B cell (primary cell): ENCODE measurements at regions not wholly inside any gene's neighbourhood (a gene's known extent, or its start where the extent isn't known, plus 50 kb on each side); places are given as distances from the start of the nearest gene placed in this dataset.

Experiments
- ATAC-seq: fragments of 200-7000 bp; cut with Tn5 transposase; one replicate; pipeline ENCODE4 v1.10.0; 2021; ENCODE audit warnings: low read depth, mild to moderate bottlenecking, moderate number of reproducible peaks, moderate library complexity
- CTCF ChIA-PET: fragments of 350-600 bp; sonication (Branson Sonifier 250); formaldehyde crosslinking; loops from one replicate; lab custom pipeline; 2021; ENCODE audit warnings: antibody characterized with exemption, inconsistent platforms; lab: Charles Lee
- POLR2A ChIA-PET: fragments of 350-600 bp; sonication (Branson Sonifier 250); formaldehyde crosslinking; loops from one replicate; lab custom pipeline; 2021; ENCODE audit warnings: antibody characterized with exemption; lab: Charles Lee
- DNase-seq: peaks from one replicate; pipeline ENCODE4 v3.0.0; 2013
- H2AFZ ChIP-seq: 2 replicates; pipeline ENCODE4 v1.6.1; 2012; ENCODE audit warnings: mild to moderate bottlenecking, low read depth, low read length; ENCODE audit not compliant: insufficient read depth, poor library complexity, severe bottlenecking
- H3K27ac ChIP-seq, 2 donors: 1 replicate in 1 of 2; 2 replicates in 1 of 2; pipeline ENCODE4 v1.5.1; 2012 to 2013; ENCODE audit warnings: low read length in 2 of 2, mild to moderate bottlenecking in 2 of 2, moderate library complexity in 1 of 2
- H3K27me3 ChIP-seq, 4 experiments: fragments of 200-600 bp in 1 of 4; sonication (generic) in 1 of 4; replicated peaks in 1 of 4; 1 replicate in 2 of 4; 2 replicates in 2 of 4; pipeline versions ENCODE4 v1.6.1 to v1.7.0; 2013 to 2016; ENCODE audit warnings: low read length in 3 of 4, mild to moderate bottlenecking in 2 of 4, mixed read lengths in 1 of 4, moderate library complexity in 1 of 4; ENCODE audit not compliant: insufficient read depth in 4 of 4, control insufficient read depth in 3 of 4; ENCODE audit errors: control extremely low read depth in 1 of 4
- H3K36me3 ChIP-seq, 2 experiments: replicated peaks in 1 of 2; 1 replicate in 1 of 2; 2 replicates in 1 of 2; pipeline versions ENCODE4 v1.6.1 to v1.7.1; 2013; ENCODE audit warnings: low read length in 1 of 2; ENCODE audit not compliant: insufficient read depth in 2 of 2, control insufficient read depth in 1 of 2; ENCODE audit errors: control extremely low read depth in 1 of 2, extremely low read depth in 1 of 2
- H3K4me1 ChIP-seq, 2 donors: fragments of 200-600 bp in 1 of 2; sonication (generic) in 1 of 2; 1 replicate in 1 of 2; 2 replicates in 1 of 2; pipeline versions ENCODE4 v1.5.1 to v1.6.1; 2013 to 2017; ENCODE audit warnings: low read length in 2 of 2; ENCODE audit not compliant: control insufficient read depth in 2 of 2, insufficient read depth in 2 of 2
- H3K4me2 ChIP-seq: replicated peaks from 2 replicates; pipeline ENCODE3; 2012; ENCODE audit warnings: mild to moderate bottlenecking, low read depth, low read length; ENCODE audit not compliant: poor library complexity, severe bottlenecking
- H3K4me3 ChIP-seq, 5 experiments: fragments of 200-600 bp in 1 of 5; sonication (generic) in 1 of 5; 1 replicate in 3 of 5; 2 replicates in 2 of 5; pipeline versions ENCODE4 v1.5.1 to v1.7.0; 2011 to 2016; ENCODE audit warnings: low read length in 4 of 5, mild to moderate bottlenecking in 4 of 5, low read depth in 2 of 5, control low read depth in 1 of 5, moderate library complexity in 1 of 5; ENCODE audit not compliant: insufficient read depth in 1 of 5; ENCODE audit errors: control extremely low read depth in 1 of 5, extremely low read depth in 1 of 5
- H3K79me2 ChIP-seq: fragments of 200-600 bp; sonication (generic); one replicate; pipeline ENCODE4 v1.6.0; 2016; ENCODE audit warnings: low read length; ENCODE audit not compliant: control insufficient read depth, insufficient read depth
- H3K9ac ChIP-seq: fragments of 200-600 bp; sonication (generic); 2 replicates; pipeline ENCODE4 v1.6.1; 2017; ENCODE audit warnings: mild to moderate bottlenecking, low read length, moderate library complexity
- H3K9me3 ChIP-seq, 3 donors: one replicate each; pipeline versions ENCODE4 v1.6.1 to v1.7.1; 2013; ENCODE audit warnings: low read length in 2 of 3; ENCODE audit not compliant: control insufficient read depth in 2 of 3, insufficient read depth in 1 of 3; ENCODE audit errors: control extremely low read depth in 1 of 3
- H4K20me1 ChIP-seq: 2 replicates; pipeline ENCODE4 v1.6.0; 2012; ENCODE audit warnings: mild to moderate bottlenecking, low read length; ENCODE audit not compliant: insufficient read depth, control insufficient read depth, poor library complexity, severe bottlenecking
- H3K27ac Mint-ChIP-seq: one replicate; pipeline ENCODE4 v1.8.0; 2021; ENCODE audit warnings: mixed read lengths
- H3K27me3 Mint-ChIP-seq: one replicate; pipeline ENCODE4 v1.8.0; 2021; ENCODE audit warnings: mixed read lengths
- H3K4me1 Mint-ChIP-seq: one replicate; pipeline ENCODE4 v1.8.0; 2021; ENCODE audit warnings: mixed read lengths
- H3K4me3 Mint-ChIP-seq: one replicate; pipeline ENCODE4 v1.8.0; 2021; ENCODE audit warnings: mixed read lengths
- H3K9me3 Mint-ChIP-seq: one replicate; pipeline ENCODE4 v1.8.0; 2022; ENCODE audit warnings: mixed read lengths; ENCODE audit not compliant: insufficient read depth
- EZH2 ChIP-seq: IDR thresholded peaks from 2 replicates; pipeline ENCODE4 v1.6.1; 2012; ENCODE audit warnings: borderline replicate concordance, low read depth, mild to moderate bottlenecking, moderate library complexity, low read length; ENCODE audit not compliant: insufficient read depth, poor library complexity, severe bottlenecking
- WGBS: methylation state at CpG from one replicate; pipeline ENCODE4 v1.1.5; 2013; ENCODE audit warnings: missing lambda C conversion rate; ENCODE audit not compliant: insufficient coverage; 5-methylcytosine and 5-hydroxymethylcytosine counted together
- intact Hi-C: fragments of 100-400 bp; cut with micrococcal nuclease; formaldehyde crosslinking; loops from one replicate; pipeline ENCODE4 v1.10.0; 2022
- TF ChIP-seq, protein P1 (sequence below): fragments of 200-600 bp; IDR thresholded peaks from one replicate; pipeline ENCODE4 v1.8.0; 2022; ENCODE audit warnings: antibody characterized with exemption, mild to moderate bottlenecking

DNA sequence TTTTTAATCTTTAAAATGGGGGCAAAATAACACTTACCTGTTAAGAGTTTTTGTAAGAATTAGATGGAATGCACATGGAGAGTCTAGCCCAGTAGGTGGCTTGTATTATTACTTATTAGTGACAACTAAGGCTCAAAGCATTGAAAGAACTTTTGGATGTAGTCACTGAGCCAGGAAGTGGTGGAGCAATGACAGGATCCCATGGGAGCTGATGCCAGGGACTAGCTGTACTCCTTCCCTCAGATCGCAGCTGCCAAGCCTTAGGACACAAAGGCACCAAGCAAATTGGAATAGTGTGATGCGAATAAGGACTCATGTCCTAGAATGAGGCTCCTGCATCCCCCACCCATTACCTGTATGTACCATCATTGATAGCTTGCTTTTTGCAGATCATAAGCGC is 370.4 kb upstream of the RGMA start:
- H3K79me2 ChIP-seq = no peaks in the 10 kb centered on the region
- POLR2A ChIA-PET = no interaction called here
- no peak overlapping the region for H3K27ac ChIP-seq
- no peaks in the 10 kb centered on the region for H3K4me1 ChIP-seq
- no peak overlapping the region for H2AFZ ChIP-seq
- no peak overlapping the region for H3K4me2 ChIP-seq
- no peak overlapping the region for H3K9ac ChIP-seq
- no CpG with 5 or more reads among the region's 3 CpGs for WGBS
- H4K20me1 ChIP-seq = no peaks in the 10 kb centered on the region
- intact Hi-C loops = no loop called here
- H3K9me3 Mint-ChIP-seq = no peaks in the 10 kb centered on the region
- H3K4me3 ChIP-seq = no peak overlapping the region
- TF ChIP-seq, protein P1, sequence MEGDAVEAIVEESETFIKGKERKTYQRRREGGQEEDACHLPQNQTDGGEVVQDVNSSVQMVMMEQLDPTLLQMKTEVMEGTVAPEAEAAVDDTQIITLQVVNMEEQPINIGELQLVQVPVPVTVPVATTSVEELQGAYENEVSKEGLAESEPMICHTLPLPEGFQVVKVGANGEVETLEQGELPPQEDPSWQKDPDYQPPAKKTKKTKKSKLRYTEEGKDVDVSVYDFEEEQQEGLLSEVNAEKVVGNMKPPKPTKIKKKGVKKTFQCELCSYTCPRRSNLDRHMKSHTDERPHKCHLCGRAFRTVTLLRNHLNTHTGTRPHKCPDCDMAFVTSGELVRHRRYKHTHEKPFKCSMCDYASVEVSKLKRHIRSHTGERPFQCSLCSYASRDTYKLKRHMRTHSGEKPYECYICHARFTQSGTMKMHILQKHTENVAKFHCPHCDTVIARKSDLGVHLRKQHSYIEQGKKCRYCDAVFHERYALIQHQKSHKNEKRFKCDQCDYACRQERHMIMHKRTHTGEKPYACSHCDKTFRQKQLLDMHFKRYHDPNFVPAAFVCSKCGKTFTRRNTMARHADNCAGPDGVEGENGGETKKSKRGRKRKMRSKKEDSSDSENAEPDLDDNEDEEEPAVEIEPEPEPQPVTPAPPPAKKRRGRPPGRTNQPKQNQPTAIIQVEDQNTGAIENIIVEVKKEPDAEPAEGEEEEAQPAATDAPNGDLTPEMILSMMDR = no peak
- TF ChIP-seq EZH2 = no peak
- H3K27me3 ChIP-seq = no peaks in the 10 kb centered on the region
- ATAC-seq (no peak), DNase-seq (no peak)
- CTCF ChIA-PET = no interaction called here
- no peak overlapping the region for H3K4me3 Mint-ChIP-seq
- no peak overlapping the region for H3K27ac Mint-ChIP-seq
- no peaks in the 10 kb centered on the region for H3K27me3 Mint-ChIP-seq
- no peaks in the 10 kb centered on the region for H3K36me3 ChIP-seq
- H3K9me3 ChIP-seq = peaks cover 0 to 2% (median 0%) of the 10 kb centered on the region in 3 donors
- H3K4me1 Mint-ChIP-seq = no peaks in the 10 kb centered on the region

GRCh38 chr15:93458597-93458996 is 369.6 kb upstream of the RGMA start:
- H3K4me1 ChIP-seq = no peaks in the 10 kb centered on the region
- ATAC-seq (no peak), DNase-seq (no peak)
- no peaks in the 10 kb centered on the region for H3K36me3 ChIP-seq
- H3K9me3 ChIP-seq = peaks cover 0 to 2% (median 0%) of the 10 kb centered on the region in 3 donors
- no peaks in the 10 kb centered on the region for H3K4me1 Mint-ChIP-seq
- TF ChIP-seq, protein P1 = no peak
- 86% methylated on average over 4 of the region's 5 CpGs for WGBS
- H3K4me3 Mint-ChIP-seq = no peak overlapping the region
- ChIA-PET POLR2A (no interaction called here), CTCF (no interaction called here)
- H2AFZ ChIP-seq = no peak overlapping the region
- H3K27ac Mint-ChIP-seq = no peak overlapping the region
- H3K27me3 ChIP-seq = no peaks in the 10 kb centered on the region
- no peaks in the 10 kb centered on the region for H3K9me3 Mint-ChIP-seq
- H3K27me3 Mint-ChIP-seq = no peaks in the 10 kb centered on the region
- no peak overlapping the region for H3K9ac ChIP-seq
- intact Hi-C loops = no loop called here
- H3K4me3 ChIP-seq = no peak overlapping the region
- no peak overlapping the region for H3K27ac ChIP-seq
- no peaks in the 10 kb centered on the region for H4K20me1 ChIP-seq
- H3K4me2 ChIP-seq = no peak overlapping the region
- H3K79me2 ChIP-seq = no peaks in the 10 kb centered on the region
